ENCODE measurements at regions not wholly inside any gene's neighbourhood (a gene's known extent, or its start where the extent isn't known, plus 50 kb on each side); places are given as distances from the start of the nearest gene placed in this dataset.

- peaks cover 7% of the 10 kb centered on the region for H3K4me1 ChIP-seq (ENCODE audit: control insufficient read depth, insufficient read depth, low read length)
- TF ChIP-seq TCF7L2 (IDR thresholded peaks at IDR 0.05; ENCODE audit: low read depth, low read length) (no peak), SIN3A (IDR thresholded peaks at IDR 0.05; ENCODE audit: borderline replicate concordance, insufficient read depth, low read depth, low read length) (no peak), REST (IDR thresholded peaks at IDR 0.05; ENCODE audit: insufficient read depth in 1 of 2, low read depth in 2 of 2, low read length in 1 of 2) (no peak), CTCF (IDR thresholded peaks at IDR 0.05) (no peak), POLR2AphosphoS5 (IDR thresholded peaks at IDR 0.05; ENCODE audit: low read depth, low read length) (no peak)
- in situ Hi-C loops (cut with HindIII; ENCODE audit: low pct_unique_long_range_greater_than_20kb, low sequenced_read_pairs) (no loop called here), intact Hi-C loops (cut with micrococcal nuclease; ENCODE audit: unreplicated experiment) (no loop called here)
- H3K4me3 ChIP-seq (ENCODE audit: low read depth in 2 of 2, low read length in 2 of 2) = no peak overlapping the region
- H3K27ac ChIP-seq (ENCODE audit: low read length) = peak overlapping the region; percentile 51; the same call in 1 of the 2 replicates
- ChIA-PET CTCF (no interaction called here), POLR2A (no interaction called here)
- DNase-seq (ENCODE audit: low read depth, low spot score) (no peak), ATAC-seq (no peak)
- no peaks in the 10 kb centered on the region for H3K36me3 ChIP-seq (ENCODE audit: control insufficient read depth, insufficient read depth, low read length)
- peaks cover 5% of the 10 kb centered on the region; the same call in 1 of the 2 replicates for H3K9me3 ChIP-seq (ENCODE audit: control insufficient read depth, insufficient read depth, low read depth, low read length)
- H3K27me3 ChIP-seq (ENCODE audit: control insufficient read depth, insufficient read depth, low read length) = no peaks in the 10 kb centered on the region
- BruUV-seq (replicated peaks) = no TSS peak
Measured at GRCh38 chr12:124663206-124663605, 95.8 kb upstream of the NCOR2 start.

- TF ChIP-seq SIN3A (IDR thresholded peaks at IDR 0.05; ENCODE audit: borderline replicate concordance, insufficient read depth, low read depth, low read length) (no peak), CTCF (IDR thresholded peaks at IDR 0.05) (no peak; the same call in 1 of the 2 replicates), REST (IDR thresholded peaks at IDR 0.05; ENCODE audit: insufficient read depth in 1 of 2, low read depth in 2 of 2, low read length in 1 of 2) (no peak), TCF7L2 (IDR thresholded peaks at IDR 0.05; ENCODE audit: low read depth, low read length) (no peak), POLR2AphosphoS5 (IDR thresholded peaks at IDR 0.05; ENCODE audit: low read depth, low read length) (no peak)
- in situ Hi-C loops (cut with HindIII; ENCODE audit: low pct_unique_long_range_greater_than_20kb, low sequenced_read_pairs) (no loop called here), intact Hi-C loops (cut with micrococcal nuclease; ENCODE audit: unreplicated experiment) (no loop called here)
- H3K4me3 ChIP-seq (ENCODE audit: low read depth in 2 of 2, low read length in 2 of 2) = no peak overlapping the region
- POLR2A ChIA-PET = no interaction called here
- CTCF ChIA-PET = interaction anchor here (0.6 kb wide), 1 partner anchor 90 kb away, joined by 3 read pairs; no protein-coding TSS in a partner anchor
- no peaks in the 10 kb centered on the region for H3K27me3 ChIP-seq (ENCODE audit: control insufficient read depth, insufficient read depth, low read length)
- H3K4me1 ChIP-seq (ENCODE audit: control insufficient read depth, insufficient read depth, low read length) = peaks cover 15% of the 10 kb centered on the region
- peak overlapping the region; percentile 54 for H3K27ac ChIP-seq (ENCODE audit: low read length)
- peak; percentile 54; the same call in 1 of the 2 replicates for ATAC-seq
- H3K36me3 ChIP-seq (ENCODE audit: control insufficient read depth, insufficient read depth, low read length) = no peaks in the 10 kb centered on the region
- no TSS peak for BruUV-seq (replicated peaks)
- H3K9me3 ChIP-seq (ENCODE audit: control insufficient read depth, insufficient read depth, low read depth, low read length) = no peaks in the 10 kb centered on the region
- DNase-seq (ENCODE audit: low read depth, low spot score) = no peak
Measured at GRCh38 chr12:124661341-124661740, 93.9 kb upstream of the NCOR2 start.

Measured in Panc1 (cell line).